GM12865 (cell line): ENCODE measurements at regions not wholly inside any gene's neighbourhood (a gene's known extent, or its start where the extent isn't known, plus 50 kb on each side); places are given as distances from the start of the nearest gene placed in this dataset.

Source experiments
- DNase-seq: peaks from one replicate; pipeline ENCODE4 v3.0.0; 2010; ENCODE audit warnings: low read depth
- H3K4me3 ChIP-seq: 2 replicates; pipeline ENCODE4 v1.5.1; 2011; ENCODE audit warnings: mild to moderate bottlenecking, low read depth, low read length, control low read depth
- TF ChIP-seq, protein P1 (sequence below): IDR thresholded peaks from 2 replicates; pipeline ENCODE4 v1.5.1; 2011; ENCODE audit warnings: low read length, control low read depth, low read depth, inconsistent platforms; ENCODE audit not compliant: insufficient read depth; ENCODE audit errors: missing control alignments

DNA sequence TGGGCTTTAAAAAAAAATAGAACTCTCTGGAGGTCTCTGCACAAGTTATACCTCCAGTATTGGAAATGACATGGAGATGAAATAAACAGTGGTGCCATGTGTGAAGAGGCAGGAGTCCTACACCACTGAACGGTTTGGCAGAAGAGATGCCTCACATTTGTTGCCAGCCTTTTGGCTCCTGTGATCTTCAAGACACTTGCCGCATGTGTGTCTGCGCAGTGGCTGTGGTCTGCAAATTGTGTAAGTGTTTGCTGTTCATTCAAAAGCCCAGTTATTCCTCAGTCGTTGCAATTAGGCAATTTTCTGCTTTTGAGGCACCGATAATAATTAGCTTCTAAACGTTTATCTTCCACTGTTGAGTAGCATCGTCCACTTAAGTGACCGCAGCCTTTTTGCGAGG is 319.1 kb downstream of the BRD1 start:
- TF ChIP-seq, protein P1, sequence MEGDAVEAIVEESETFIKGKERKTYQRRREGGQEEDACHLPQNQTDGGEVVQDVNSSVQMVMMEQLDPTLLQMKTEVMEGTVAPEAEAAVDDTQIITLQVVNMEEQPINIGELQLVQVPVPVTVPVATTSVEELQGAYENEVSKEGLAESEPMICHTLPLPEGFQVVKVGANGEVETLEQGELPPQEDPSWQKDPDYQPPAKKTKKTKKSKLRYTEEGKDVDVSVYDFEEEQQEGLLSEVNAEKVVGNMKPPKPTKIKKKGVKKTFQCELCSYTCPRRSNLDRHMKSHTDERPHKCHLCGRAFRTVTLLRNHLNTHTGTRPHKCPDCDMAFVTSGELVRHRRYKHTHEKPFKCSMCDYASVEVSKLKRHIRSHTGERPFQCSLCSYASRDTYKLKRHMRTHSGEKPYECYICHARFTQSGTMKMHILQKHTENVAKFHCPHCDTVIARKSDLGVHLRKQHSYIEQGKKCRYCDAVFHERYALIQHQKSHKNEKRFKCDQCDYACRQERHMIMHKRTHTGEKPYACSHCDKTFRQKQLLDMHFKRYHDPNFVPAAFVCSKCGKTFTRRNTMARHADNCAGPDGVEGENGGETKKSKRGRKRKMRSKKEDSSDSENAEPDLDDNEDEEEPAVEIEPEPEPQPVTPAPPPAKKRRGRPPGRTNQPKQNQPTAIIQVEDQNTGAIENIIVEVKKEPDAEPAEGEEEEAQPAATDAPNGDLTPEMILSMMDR: no peak
- H3K4me3 ChIP-seq: no peak overlapping the region
- no peak for DNase-seq

DNA sequence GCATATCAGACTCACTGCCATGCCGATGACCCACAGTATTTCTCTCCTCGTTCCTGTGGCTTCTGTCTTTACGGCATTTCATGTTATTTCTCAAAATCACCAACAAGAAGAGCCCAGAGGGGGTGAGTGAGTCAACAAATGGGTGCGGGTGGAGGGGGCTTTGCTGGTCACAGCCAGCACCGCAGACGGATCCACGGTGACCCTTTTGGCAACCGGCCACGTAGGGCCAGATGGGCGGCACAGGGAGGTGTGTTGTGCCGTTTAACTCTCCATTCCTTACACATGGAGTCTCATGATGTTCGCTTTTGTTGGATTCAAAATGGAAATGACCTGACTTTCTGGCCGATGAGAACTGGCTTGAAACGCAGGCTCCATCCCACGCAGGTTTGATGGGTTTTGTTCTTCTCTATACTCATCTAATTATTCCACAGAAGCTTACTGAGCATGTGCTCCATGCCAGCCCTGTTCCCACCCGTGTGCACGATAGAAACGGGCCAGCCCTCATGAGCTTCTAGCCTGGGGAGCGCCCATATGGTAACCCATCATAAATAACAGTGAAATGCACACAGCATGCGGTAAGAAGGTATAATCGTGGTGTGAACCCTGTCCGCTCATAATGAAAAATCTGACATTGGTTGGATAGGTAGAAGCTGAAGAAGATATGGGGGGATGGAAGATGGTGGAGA is 319.9 kb downstream of the BRD1 start:
- TF ChIP-seq, protein P1: no peak
- H3K4me3 ChIP-seq: no peak overlapping the region
- no peak for DNase-seq

DNA sequence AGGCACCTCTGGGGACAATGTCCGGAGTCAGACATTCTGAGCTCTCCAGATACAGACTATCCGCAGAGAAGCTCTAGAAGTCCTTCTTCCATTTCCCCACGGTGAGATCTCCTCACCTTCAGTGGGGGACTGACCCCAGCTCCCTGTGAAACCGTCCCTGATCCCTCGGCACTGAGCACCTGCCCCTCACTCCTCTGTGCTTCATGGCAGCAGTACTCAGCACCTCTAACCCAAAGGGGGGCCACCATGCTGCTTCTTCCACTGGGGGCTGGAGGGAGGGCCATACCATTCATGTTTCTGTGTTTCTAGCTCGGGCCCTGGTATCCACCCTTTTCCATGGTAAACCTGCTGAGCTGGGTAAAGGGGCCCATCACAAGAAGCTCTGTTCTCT is 321.7 kb downstream of the BRD1 start:
- TF ChIP-seq, protein P1: no peak
- DNase-seq: no peak
- H3K4me3 ChIP-seq: no peak overlapping the region

DNA sequence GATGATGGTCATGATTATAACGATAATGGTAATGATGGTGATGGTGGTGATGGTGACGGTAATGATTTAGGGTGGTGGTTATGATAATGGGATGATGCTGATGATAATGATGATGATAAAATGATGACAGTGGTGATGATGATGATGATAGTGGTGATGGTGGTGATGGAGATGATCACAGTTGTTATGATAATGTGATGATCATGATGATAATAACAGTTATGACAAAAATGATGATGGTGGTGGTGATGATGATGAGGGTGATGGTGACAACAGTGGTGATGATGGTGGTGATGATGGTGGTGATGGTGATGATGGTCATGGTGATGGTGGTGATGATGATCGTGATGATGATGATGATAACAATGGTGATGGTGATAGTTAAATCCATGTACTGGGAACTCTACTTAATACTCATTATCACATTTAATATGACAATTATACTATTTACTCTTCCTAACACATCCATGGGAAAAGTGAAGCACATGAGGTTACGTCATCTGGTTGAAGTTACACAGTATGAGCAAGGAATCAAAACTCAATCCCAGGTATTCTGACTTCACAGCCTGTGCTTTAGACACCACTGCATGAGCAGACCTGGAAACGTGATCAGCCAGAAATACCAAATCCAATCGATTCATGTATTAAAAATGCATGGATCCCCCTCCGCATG is 322.2 kb downstream of the BRD1 start:
- no peak overlapping the region for H3K4me3 ChIP-seq
- no peak for DNase-seq
- TF ChIP-seq, protein P1: no peak

DNA sequence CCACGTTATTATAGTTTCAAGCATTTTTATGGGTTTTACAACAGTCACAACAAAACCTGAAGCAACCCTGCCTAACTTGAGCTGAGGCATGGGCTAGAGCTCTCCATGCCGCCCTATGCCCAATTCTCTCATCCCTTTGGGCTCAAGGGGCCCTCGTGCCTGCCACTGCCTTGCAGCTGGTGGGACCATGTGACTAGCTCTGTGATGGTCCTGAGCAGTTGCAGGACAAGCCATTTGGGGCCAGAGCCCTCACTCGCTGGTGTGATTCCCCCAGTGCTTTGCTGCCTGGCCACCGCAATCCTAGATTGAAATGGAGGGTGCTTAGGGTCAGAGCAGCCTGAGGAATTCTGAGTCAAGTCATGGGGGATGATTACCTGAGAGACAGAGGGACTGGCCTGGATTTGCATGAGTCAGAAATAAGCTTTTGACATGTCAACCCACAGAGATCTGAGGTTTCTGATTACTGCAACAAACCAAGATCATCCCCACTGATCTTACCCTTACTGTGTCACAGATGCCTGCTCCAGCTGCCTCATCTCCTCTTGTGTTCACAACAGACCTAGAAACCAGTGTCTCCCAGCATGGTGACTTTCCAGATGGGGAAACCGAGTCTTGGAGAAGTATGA is 323.7 kb downstream of the BRD1 start:
- TF ChIP-seq, protein P1: no peak
- DNase-seq: no peak
- no peak overlapping the region for H3K4me3 ChIP-seq

DNA sequence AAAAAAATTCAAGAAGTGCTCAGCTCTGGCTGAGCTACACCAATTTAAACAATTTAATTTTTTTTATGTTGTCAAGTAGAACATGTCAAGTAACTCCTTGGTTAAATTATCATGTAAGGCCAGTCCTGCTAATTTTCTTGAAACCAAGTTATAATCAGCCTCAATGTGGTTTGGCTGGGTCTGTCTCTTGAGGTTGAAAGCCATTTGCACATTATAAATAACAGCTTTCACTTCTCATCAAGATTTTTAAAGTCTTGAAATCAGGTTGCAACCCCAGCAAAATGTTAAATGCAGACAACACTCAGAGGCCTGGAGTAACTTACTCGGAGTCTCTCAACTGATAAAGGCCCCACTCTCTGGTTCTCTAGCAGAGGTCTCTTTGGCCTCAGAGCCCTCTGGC is 324.4 kb downstream of the BRD1 start:
- H3K4me3 ChIP-seq: no peak overlapping the region
- no peak for DNase-seq

More for the DNA sequence above, 324.4 kb downstream of the BRD1 start:
- TF ChIP-seq, protein P1: no peak
